ENCODE measurements at regions not wholly inside any gene's neighbourhood (a gene's known extent, or its start where the extent isn't known, plus 50 kb on each side); places are given as distances from the start of the nearest gene placed in this dataset.

GRCh38 chr19:32224371-32225244 is 120.8 kb upstream of the ZNF507 start:
- peak in 1 of 2 donors; percentile 25 for DNase-seq

GRCh38 chr19:32227561-32228165 is 117.7 kb upstream of the ZNF507 start:
- DNase-seq = no peak

GRCh38 chr19:32230441-32230840 is 115.0 kb upstream of the ZNF507 start:
- DNase-seq = no peak

DNA sequence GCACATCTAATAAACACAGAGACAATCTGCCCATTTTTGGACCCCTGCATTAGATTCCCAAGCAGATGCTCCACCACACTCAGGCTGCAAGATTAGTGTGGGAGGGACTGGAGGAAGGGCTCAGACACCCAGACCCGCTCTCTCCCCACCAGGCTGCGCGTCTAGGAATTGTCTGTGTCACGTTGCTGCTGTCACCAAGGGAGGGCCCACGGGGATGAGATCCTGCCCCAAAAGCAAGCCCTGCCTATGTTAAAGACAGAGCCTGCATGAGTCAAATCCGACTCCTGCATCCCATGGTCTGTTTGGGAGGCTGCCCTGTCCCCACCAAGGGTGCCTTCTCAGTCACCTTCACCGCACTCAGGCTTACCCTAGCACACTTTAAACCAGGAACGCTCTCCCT is 114.4 kb upstream of the ZNF507 start:
- no peak for DNase-seq

- DNase-seq = no peak
These were observed 113.7 kb upstream of the ZNF507 start for GRCh38 chr19:32231691-32232090.

GRCh38 chr19:32232449-32232848 is 113.0 kb upstream of the ZNF507 start:
- DNase-seq = no peak

DNA sequence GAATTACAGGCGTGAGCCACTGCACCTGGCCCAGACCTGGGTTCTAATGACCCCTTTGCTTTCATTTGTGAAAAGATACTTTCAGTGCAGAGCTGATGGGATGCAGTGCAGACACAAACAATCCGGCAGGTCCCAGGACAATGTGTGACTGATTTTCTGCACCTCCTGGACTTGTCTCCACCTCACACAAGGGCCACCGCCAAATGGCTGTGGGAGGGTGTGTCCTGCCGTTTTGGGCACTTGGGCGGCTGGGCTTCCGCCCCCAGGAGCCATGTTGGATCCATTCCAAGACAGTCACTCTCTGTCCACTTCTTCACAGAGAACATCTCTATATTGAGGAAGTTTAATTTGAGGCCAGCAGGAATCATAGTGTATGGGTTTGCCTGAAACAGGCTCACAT is 112.3 kb upstream of the ZNF507 start:
- DNase-seq = no peak

DNA sequence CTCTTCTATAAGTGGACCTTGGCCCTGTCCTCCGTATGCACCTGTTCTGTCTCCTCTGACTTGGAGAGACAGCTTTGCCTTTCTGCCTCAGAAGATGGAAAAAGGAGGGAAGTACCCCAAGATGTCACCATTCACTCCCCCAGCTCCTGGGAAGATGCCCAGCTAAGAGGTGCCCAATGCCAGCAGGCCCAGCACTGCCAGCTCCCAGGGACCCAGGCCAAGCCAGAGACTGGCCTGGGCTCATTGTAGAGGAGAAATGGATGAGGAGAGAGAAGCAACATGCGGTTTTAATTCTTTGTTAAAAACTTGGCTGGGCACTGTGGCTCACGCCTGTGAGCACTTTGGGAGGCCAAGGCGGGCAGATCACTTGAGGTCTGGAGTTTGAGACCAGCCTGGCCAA is 111.5 kb upstream of the ZNF507 start:
- DNase-seq = no peak

DNA sequence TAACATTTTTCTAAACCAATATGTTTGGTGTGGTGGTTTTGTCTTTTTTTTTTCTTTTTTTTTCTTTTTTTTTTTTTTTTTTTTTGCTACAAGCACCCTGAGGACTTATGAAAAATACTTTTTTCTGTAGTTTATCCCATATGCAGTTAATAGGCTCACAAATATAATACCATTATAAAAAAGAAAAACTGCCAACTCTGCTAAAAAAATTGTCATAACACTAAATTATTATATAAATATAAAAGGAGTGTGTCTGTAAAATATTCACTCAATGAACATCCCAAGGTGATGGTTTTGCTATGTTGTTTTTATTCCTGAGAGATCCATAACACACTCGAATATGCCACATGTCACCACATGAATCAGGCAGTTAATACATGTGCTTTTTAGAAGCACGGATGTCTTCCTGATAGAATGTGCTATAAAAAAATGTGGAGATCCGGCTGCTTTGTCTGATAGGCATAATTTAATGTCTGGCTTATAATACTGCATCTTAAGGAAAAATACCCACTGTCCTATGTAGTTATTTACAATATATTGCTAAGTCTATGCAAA is 110.7 kb upstream of the ZNF507 start:
- DNase-seq = no peak

DNA sequence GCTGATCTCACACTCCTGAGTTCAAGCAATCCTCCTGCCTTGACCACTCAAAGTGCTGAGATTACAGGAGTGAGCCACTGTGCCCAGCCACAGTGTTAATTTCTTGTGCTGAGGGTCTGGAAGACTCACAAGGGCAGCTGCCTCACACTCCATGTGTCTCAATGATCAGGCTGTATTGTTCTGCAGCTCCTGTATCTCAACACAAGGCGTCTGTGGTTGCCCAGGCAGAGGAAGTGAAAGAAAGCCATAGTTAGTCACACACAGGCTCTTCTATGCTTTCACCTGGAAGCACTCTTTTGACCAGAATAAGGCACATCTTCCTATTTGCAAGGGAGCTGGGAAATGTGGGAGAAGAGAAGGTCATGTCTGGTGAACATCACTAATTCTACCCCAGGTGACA is 107.3 kb upstream of the ZNF507 start:
- no peak for DNase-seq

DNA sequence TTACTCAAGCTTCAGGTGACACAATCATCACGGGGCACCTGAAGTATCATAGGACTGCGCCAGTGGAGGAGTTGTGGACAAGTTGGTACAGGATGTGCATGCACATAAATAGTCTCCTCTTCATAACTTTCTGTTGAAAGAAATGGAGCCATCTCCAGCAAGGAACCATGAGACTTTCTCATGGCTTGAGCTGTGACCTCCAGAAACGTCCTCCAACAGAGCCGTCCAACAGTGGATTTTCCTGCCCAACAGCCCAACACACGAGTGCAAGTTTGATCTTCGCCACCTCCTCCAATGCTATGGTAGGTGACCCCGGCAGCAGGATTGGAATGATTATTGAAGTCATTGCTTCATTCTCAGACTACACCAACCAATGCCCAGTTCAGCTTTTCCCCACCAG is 105.1 kb upstream of the ZNF507 start:
- DNase-seq = no peak

GRCh38 chr19:32241306-32241705 is 104.1 kb upstream of the ZNF507 start:
- DNase-seq = no peak

DNA sequence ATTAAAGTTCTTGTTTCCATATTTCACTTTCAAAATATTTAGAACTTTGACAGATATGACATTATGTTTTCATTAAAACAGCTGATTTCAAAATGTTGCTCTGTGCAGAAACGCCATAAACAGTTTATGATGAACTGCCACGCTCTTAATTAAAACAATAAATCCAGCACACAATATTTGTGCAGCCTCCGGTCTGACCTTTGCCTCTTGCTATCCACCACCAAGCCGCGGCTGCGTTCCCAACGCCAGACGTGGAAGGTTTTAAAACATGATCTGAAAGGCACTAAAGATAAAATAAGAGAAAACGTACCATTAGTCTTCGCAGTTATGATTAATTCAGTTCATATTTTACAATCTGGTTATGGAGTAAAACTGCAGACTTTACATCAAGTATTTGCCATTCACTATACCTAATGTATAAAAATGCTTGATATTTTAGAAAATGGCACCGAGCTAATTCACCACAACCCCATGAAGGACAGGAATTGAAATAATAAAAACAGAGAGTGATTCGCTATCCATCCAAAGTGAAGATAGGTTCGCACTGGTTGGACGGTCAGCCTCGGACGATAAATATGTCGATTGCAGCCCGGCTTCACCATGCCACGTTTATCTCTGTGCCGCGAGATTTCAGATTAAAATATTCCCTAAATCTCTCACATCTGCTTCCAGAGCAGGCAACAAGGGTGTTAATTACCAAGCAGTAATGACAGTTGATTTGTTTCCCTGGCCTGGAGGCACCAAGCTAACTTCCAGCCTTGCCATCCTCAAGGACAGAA is 103.3 kb upstream of the ZNF507 start:
- no peak for DNase-seq

GRCh38 chr19:32246006-32246405 is 99.4 kb upstream of the ZNF507 start:
- no peak for DNase-seq

GRCh38 chr19:32251634-32252332 is 93.6 kb upstream of the ZNF507 start:
- no peak for DNase-seq

DNA sequence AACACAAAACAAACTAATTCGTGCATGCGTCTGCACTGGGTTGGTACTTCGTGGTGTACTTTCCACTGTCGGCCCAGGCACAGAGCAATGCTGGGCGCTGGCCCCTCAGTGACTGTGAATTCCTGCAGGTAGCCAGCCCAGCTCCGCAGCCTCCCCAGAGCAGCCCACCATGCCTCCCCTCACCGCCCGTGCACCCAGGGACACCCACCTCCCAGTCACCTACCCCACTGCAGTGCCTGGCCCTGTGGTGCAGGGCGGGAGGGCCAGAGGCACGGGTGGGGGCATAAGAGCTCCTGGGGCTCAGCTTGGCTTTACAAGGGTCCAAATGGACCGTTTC is 93.1 kb upstream of the ZNF507 start:
- DNase-seq = no peak

GRCh38 chr19:32253683-32254508 is 91.5 kb upstream of the ZNF507 start:
- no peak for DNase-seq

DNA sequence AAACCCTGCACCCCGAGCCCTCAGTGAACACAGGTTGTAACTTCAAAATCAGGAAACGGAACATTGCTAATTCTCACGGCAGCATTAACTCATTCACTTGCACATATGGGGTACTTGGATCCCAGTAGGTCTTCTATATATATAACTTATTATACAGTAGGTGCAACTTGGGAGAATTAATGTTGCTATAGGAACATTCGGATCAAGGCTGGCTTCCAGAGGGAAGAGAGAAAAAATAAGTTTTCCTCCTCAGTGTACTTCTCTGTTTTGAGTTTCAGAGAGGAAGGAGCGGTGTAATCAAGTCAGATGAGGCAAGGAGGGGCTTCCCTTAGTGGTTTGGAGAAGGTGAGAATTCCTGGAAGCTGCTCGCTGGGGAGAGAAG is 90.9 kb upstream of the ZNF507 start:
- DNase-seq = no peak

DNA sequence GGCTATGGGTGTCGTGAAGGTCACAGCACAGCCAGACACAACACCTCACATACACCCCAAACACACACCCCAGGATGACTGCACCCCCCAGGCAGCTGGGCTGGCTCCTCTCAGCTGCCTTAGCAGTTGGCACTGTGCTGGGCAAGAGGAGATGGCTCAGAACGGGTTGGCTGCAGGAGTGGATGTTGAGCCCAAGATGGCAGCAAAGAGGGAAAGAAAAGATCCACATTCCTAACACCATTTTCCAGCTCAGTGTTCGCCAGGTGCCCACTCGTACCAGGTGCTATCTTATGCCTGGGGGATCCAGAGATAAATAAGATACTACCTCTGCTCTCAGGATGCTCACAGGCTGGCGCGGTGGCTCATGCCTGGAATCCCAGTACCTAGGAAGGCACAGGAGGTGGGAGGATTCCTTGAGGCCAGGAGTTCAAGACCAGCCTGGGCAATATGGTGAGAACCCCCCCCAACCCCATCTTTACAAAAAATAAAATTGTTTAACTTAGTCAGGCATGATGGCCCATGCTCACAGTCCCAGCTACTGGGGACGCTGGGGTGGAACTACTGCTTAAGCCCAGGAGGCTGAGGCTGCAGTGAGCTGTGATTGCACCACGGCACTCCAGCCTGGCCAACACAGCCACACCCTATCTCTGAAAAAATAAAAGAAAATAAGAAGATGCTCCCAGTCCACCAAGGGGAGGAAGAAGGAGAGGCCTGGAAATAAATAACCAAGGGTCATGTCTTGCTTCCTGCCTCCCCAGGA is 89.7 kb upstream of the ZNF507 start:
- DNase-seq = no peak

GRCh38 chr19:32256341-32256975 is 89.0 kb upstream of the ZNF507 start:
- no peak for DNase-seq

All from bone marrow (tissue), 2 donors.